Fibroblast of the conjunctiva (primary cell): ENCODE measurements at regions not wholly inside any gene's neighbourhood (a gene's known extent, or its start where the extent isn't known, plus 50 kb on each side); places are given as distances from the start of the nearest gene placed in this dataset.
"Not testable (repeated sequence)": the region's sequence is repeated elsewhere in the genome, so short reads cannot be mapped to it uniquely, and the experiment has no call there.

ENCODE experiments used
- DNase-seq: peaks from one replicate; pipeline ENCODE4 v3.0.0-alpha.2; 2010; ENCODE audit warnings: low read depth

DNA sequence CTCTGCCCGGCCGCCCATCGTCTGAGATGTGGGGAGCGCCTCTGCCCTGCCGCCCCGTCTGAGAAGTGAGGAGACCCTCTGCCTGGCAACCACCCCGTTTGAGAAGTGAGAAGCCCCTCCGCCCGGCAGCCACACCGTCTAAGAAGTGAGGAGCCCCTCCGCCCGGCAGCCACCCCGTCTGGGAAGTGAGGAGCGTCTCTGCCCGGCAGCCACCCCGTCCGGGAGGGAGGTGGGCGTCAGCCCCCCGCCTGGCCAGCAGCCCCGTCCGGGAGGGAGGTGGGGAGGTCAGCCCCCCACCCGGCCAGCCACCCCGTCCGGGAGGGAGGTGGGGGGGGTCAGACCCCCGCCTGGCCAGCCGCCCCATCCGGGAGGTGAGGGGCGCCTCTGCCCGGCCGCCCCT is 63.0 kb upstream of the IGFBP7 start:
- not testable (repeated sequence) for DNase-seq

DNA sequence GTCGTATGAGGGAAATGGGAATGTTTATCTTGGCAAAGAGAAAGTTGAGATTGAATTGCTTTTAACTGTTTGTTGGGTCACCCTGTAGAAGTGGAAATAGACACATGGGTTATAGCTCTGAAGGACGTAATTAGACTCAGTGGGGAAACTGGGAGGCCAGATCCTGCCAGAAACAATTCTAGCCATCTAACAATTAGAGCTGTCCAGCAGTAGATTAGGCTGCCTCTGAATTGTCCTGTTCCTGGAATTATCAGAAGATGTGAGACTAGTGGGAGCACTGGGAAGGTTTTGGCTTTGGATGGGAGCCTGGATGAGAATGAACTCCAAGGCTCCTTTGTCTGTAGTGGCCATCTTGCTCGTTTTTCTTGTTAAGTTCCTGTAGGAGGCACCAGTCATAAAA is 61.9 kb upstream of the IGFBP7 start:
- DNase-seq, result no peak

- no peak for DNase-seq
These were observed 58.8 kb upstream of the IGFBP7 start for GRCh38 chr4:57168982-57169381.

GRCh38 chr4:57163530-57164459 is 53.6 kb upstream of the IGFBP7 start:
- DNase-seq, result peak; percentile 47

DNA sequence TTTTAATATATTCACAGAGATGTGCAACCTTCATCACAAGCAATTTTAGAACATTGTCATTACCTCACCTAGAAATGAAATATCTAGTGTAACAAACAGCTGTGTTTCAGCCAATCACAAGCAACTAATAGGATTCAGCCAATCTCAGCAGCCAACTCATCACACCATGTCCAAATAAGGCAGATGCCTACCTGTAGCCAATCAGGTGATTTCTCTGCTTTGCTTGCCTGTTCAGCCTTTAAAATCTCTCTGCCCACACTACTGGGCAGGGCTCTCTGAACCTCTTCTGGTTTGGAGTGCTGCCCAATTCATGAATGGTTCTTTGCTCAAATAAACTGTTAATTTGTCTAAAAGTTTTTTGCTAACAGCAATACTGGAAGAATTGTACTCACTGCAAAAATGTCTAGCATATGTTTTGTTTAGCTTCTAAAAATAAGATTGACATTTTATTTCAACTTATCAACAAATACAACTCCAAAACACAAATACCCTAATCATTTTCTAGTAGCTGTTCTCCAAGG is 52.4 kb upstream of the IGFBP7 start:
- no peak for DNase-seq
